HCT116 (cell line): ENCODE measurements at regions not wholly inside any gene's neighbourhood (a gene's known extent, or its start where the extent isn't known, plus 50 kb on each side); places are given as distances from the start of the nearest gene placed in this dataset.

Experiments
- ATAC-seq: fragments of 200-7000 bp; cut with Tn5 transposase; 2 replicates; pipeline ENCODE4 v1.9.1; 2020; ENCODE audit warnings: mild to moderate bottlenecking, moderate library complexity
- BruUV-seq: library from RNA; stranded (reverse); fragments of 400-500 nt; replicated peaks from 2 replicates; lab custom pipeline; 2021; lab: Mats Ljungman, UMichigan
- CTCF ChIA-PET: fragments of 300-600 bp; sonication (Branson Sonifier 250); formaldehyde crosslinking; loops from one replicate; lab custom pipeline; 2021; ENCODE audit warnings: antibody characterized with exemption; lab: Charles Lee
- POLR2A ChIA-PET: fragments of 300-600, 350-600 bp; sonication (Branson Sonifier 250); formaldehyde crosslinking; loops from one replicate; lab custom pipeline; 2021; ENCODE audit warnings: antibody characterized with exemption; lab: Charles Lee
- RAD21 ChIA-PET, 2 experiments: fragments of 300-600 bp; sonication (Branson Sonifier 250); formaldehyde crosslinking; loops; one replicate each; lab custom pipeline; 2023; ENCODE audit warnings: low total read pairs in 2 of 2; ENCODE audit not compliant: uncharacterized antibody in 2 of 2, unreplicated experiment in 2 of 2, low non-redundant PET in 1 of 2; lab: Charles Lee
- DNase-seq: peaks from one replicate; pipeline ENCODE4 v3.0.0-alpha.2; 2010; ENCODE audit warnings: low read depth, low spot score
- H2AFZ ChIP-seq: fragments of 200-600 bp; shearing (Covaris generic), sonication (generic); 2 replicates; pipeline ENCODE4 v1.6.1; 2017; ENCODE audit warnings: low read depth, mixed run types, mixed read lengths, antibody characterized with exemption, low read length; ENCODE audit not compliant: poor library complexity, severe bottlenecking
- H3K27ac ChIP-seq: 2 replicates; pipeline ENCODE4 v1.5.1; 2012; ENCODE audit warnings: low read depth, low read length
- H3K27me3 ChIP-seq: fragments of 200-600 bp; sonication (generic); 2 replicates; pipeline ENCODE4 v1.6.1; 2016; ENCODE audit warnings: mixed run types, low read length, mixed read lengths; ENCODE audit not compliant: insufficient read depth
- H3K36me3 ChIP-seq, 2 experiments: fragments of 200-500 bp in 1 of 2; fragments of 200-600 bp in 1 of 2; sonication (Bioruptor generic) in 1 of 2; sonication (generic) in 1 of 2; 2 replicates each; pipeline versions ENCODE4 v1.5.1 to v1.6.1; 2014 to 2016; ENCODE audit warnings: low read length in 2 of 2, inconsistent platforms in 1 of 2, mixed read lengths in 1 of 2, mixed run types in 1 of 2; ENCODE audit not compliant: insufficient read depth in 2 of 2, control insufficient read depth in 1 of 2
- H3K4me1 ChIP-seq, 2 experiments: fragments of 200-600 bp in 1 of 2; sonication (generic) in 1 of 2; 2 replicates each; pipeline versions ENCODE4 v1.5.1 to v1.6.1; 2012 to 2017; ENCODE audit warnings: low read length in 2 of 2, inconsistent platforms in 1 of 2, mild to moderate bottlenecking in 1 of 2, mixed read lengths in 1 of 2, mixed run types in 1 of 2, moderate library complexity in 1 of 2; ENCODE audit not compliant: insufficient read depth in 2 of 2, control insufficient read depth in 1 of 2
- H3K4me2 ChIP-seq: fragments of 200-600 bp; sonication (generic); 2 replicates; pipeline ENCODE4 v1.6.1; 2017; ENCODE audit warnings: mixed run types, low read length, mixed read lengths
- H3K4me3 ChIP-seq, 2 experiments: fragments of 200-600 bp in 1 of 2; sonication (generic) in 1 of 2; replicated peaks in 1 of 2; 2 replicates each; pipeline ENCODE4 v1.5.1; 2011 to 2016; ENCODE audit warnings: low read length in 2 of 2, control low read depth in 1 of 2, low read depth in 1 of 2, mild to moderate bottlenecking in 1 of 2, mixed read lengths in 1 of 2, mixed run types in 1 of 2
- H3K79me2 ChIP-seq: fragments of 200-600 bp; sonication (generic); 2 replicates; pipeline ENCODE4 v1.6.1; 2017; ENCODE audit warnings: mild to moderate bottlenecking, mixed run types, low read length, moderate library complexity, mixed read lengths; ENCODE audit not compliant: insufficient read depth
- H3K9ac ChIP-seq: fragments of 200-600 bp; sonication (generic); 2 replicates; pipeline ENCODE4 v1.6.1; 2016; ENCODE audit warnings: low read length, mixed read lengths
- H3K9me2 ChIP-seq: fragments of 200-600 bp; sonication (generic), shearing (Covaris generic); 2 replicates; pipeline ENCODE4 v1.6.1; 2017; ENCODE audit warnings: mixed run types, mild to moderate bottlenecking, moderate library complexity; ENCODE audit not compliant: insufficient read depth
- H3K9me3 ChIP-seq, 2 experiments: fragments of 200-500 bp in 1 of 2; fragments of 200-600 bp in 1 of 2; sonication (Bioruptor generic) in 1 of 2; sonication (generic) in 1 of 2; 2 replicates each; pipeline ENCODE4 v1.6.1; 2014 to 2017; ENCODE audit warnings: low read length in 2 of 2, mixed read lengths in 2 of 2, inconsistent platforms in 1 of 2, low read depth in 1 of 2, mild to moderate bottlenecking in 1 of 2, mixed run types in 1 of 2, moderate library complexity in 1 of 2; ENCODE audit not compliant: control insufficient read depth in 1 of 2, insufficient read depth in 1 of 2
- H4K20me1 ChIP-seq: fragments of 200-600 bp; sonication (generic), shearing (Covaris generic); 2 replicates; pipeline ENCODE4 v1.6.1; 2017; ENCODE audit warnings: mixed run types, mild to moderate bottlenecking, moderate library complexity; ENCODE audit not compliant: insufficient read depth
- CBX3 ChIP-seq: IDR thresholded peaks from 2 replicates; pipeline ENCODE4 v1.6.1; 2012; ENCODE audit warnings: low read depth
- CEBPB ChIP-seq: IDR thresholded peaks from 2 replicates; pipeline ENCODE4 v1.6.1; 2012; ENCODE audit warnings: low read depth
- ELF1 ChIP-seq: IDR thresholded peaks from 2 replicates; pipeline ENCODE4 v1.6.1; 2012; ENCODE audit warnings: low read depth, borderline replicate concordance
- EZH2phosphoT487 ChIP-seq: fragments of 200-600 bp; IDR thresholded peaks from 2 replicates; pipeline ENCODE4 v1.6.1; 2018; ENCODE audit warnings: antibody characterized with exemption, borderline replicate concordance
- FOSL1 ChIP-seq: IDR thresholded peaks from 2 replicates; pipeline ENCODE4 v1.6.1; 2012; ENCODE audit warnings: low read depth
- POLR2AphosphoS5 ChIP-seq: IDR thresholded peaks from 2 replicates; pipeline ENCODE4 v1.6.1; 2011; ENCODE audit warnings: mild to moderate bottlenecking, low read depth, low read length, moderate library complexity
- RAD21 ChIP-seq: IDR thresholded peaks from 2 replicates; pipeline ENCODE4 v1.6.1; 2012; ENCODE audit warnings: low read depth, mild to moderate bottlenecking
- SRF ChIP-seq: IDR thresholded peaks from 2 replicates; pipeline ENCODE4 v1.6.1; 2012; ENCODE audit warnings: low read depth
- TCF7L2 ChIP-seq: IDR thresholded peaks from 2 replicates; pipeline ENCODE4 v1.7.0; 2011; ENCODE audit warnings: borderline replicate concordance, inconsistent platforms; ENCODE audit not compliant: insufficient read depth, insufficient read length; ENCODE audit errors: extremely low read depth
- ZFX ChIP-seq: fragments of 450-650 bp; IDR thresholded peaks from 2 replicates; pipeline ENCODE4 v1.6.1; 2017
- ZNF274 ChIP-seq: fragments of 200-500 bp; sonication (Bioruptor generic); IDR thresholded peaks from 2 replicates; pipeline ENCODE4 v1.6.1; 2014; ENCODE audit warnings: mild to moderate bottlenecking, low read depth, low read length, inconsistent platforms
- intact Hi-C: fragments of 100-400 bp; cut with micrococcal nuclease; formaldehyde crosslinking; loops from 2 replicates; pipeline ENCODE4 v1.10.0; 2022
- TF ChIP-seq, protein P1 (sequence below): IDR thresholded peaks from 2 replicates; pipeline ENCODE4 v1.6.1; 2012
- TF ChIP-seq, protein P2 (sequence below): IDR thresholded peaks from 2 replicates; pipeline ENCODE4 v1.6.1; 2012
- TF ChIP-seq, protein P3 (sequence below): IDR thresholded peaks from 2 replicates; pipeline ENCODE4 v1.6.1; 2011; ENCODE audit warnings: mild to moderate bottlenecking, low read length, moderate library complexity; ENCODE audit not compliant: insufficient replicate concordance; ENCODE audit errors: extremely low read depth
- TF ChIP-seq, protein P4 (sequence below): IDR thresholded peaks from 2 replicates; pipeline ENCODE4 v1.6.1; 2012; ENCODE audit warnings: low read depth

DNA sequence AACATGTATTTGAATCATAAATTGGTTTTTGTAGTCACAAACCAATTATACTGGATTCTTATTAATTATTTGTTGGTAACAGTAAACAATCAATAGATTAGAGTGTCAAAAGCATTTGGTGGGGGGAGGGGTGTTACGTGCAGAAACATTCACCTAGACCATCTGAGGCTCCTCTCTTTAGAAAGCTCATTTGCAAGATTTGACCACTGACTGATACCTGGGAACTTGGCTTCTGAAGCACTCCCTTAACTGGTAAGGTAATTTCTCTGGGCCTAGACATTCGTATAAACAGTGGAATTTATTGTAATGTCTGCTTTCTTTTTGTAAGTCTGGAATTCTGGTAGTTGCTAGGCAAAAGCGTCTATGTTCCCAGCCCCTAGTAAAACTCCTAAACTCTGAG, 243.8 kb upstream of the GBE1 start (continued):
- TF ChIP-seq CEBPB (no peak), POLR2AphosphoS5 (no peak), RAD21 (no peak), CBX3 (no peak)
- TF ChIP-seq, protein P1, sequence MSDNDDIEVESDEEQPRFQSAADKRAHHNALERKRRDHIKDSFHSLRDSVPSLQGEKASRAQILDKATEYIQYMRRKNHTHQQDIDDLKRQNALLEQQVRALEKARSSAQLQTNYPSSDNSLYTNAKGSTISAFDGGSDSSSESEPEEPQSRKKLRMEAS: no peak

DNA sequence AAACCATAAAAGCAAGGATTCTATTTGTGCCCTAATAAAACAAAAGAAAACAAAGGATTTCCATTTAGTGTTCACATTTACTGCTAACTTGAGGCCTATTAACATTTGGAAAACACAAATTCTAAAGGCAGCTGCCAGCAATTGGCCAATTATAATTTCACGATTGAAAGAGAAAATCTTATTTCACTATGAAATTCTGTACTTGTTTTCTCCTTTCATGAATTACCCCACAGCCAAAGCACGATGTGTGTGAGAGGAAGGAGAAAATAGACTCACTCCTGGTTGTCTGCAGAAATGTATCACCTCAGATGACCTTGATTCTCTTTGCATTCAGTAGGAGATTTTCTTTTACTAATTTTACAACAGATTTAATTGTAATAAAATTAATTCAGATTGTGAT, 242.8 kb upstream of the GBE1 start:
- intact Hi-C loops: no loop called here
- CTCF ChIA-PET: no interaction called here
- H3K4me2 ChIP-seq: no peak overlapping the region
- H3K9me3 ChIP-seq: peaks cover 4 to 6% of the 10 kb centered on the region in 2 experiments; a peak in 2 of 4 replicates
- H3K4me3 ChIP-seq: no peak overlapping the region
- no TSS peak for BruUV-seq
- H3K79me2 ChIP-seq: peaks cover 37% of the 10 kb centered on the region
- ATAC-seq: no peak
- H2AFZ ChIP-seq: no peak overlapping the region
- H3K36me3 ChIP-seq: no peaks in the 10 kb centered on the region
- POLR2A ChIA-PET: no interaction called here
- H3K4me1 ChIP-seq: peaks cover 16 to 22% of the 10 kb centered on the region in 2 experiments
- TF ChIP-seq POLR2AphosphoS5 (no peak), ZFX (no peak), FOSL1 (no peak), EZH2phosphoT487 (no peak), ELF1 (no peak), ZNF274 (no peak), CEBPB (no peak), CBX3 (no peak), SRF (no peak), TCF7L2 (no peak)
- TF ChIP-seq, protein P2, sequence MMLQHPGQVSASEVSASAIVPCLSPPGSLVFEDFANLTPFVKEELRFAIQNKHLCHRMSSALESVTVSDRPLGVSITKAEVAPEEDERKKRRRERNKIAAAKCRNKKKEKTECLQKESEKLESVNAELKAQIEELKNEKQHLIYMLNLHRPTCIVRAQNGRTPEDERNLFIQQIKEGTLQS: no peak
- TF ChIP-seq, protein P3, sequence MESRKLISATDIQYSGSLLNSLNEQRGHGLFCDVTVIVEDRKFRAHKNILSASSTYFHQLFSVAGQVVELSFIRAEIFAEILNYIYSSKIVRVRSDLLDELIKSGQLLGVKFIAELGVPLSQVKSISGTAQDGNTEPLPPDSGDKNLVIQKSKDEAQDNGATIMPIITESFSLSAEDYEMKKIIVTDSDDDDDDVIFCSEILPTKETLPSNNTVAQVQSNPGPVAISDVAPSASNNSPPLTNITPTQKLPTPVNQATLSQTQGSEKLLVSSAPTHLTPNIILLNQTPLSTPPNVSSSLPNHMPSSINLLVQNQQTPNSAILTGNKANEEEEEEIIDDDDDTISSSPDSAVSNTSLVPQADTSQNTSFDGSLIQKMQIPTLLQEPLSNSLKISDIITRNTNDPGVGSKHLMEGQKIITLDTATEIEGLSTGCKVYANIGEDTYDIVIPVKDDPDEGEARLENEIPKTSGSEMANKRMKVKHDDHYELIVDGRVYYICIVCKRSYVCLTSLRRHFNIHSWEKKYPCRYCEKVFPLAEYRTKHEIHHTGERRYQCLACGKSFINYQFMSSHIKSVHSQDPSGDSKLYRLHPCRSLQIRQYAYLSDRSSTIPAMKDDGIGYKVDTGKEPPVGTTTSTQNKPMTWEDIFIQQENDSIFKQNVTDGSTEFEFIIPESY: no peak
- TF ChIP-seq, protein P4, sequence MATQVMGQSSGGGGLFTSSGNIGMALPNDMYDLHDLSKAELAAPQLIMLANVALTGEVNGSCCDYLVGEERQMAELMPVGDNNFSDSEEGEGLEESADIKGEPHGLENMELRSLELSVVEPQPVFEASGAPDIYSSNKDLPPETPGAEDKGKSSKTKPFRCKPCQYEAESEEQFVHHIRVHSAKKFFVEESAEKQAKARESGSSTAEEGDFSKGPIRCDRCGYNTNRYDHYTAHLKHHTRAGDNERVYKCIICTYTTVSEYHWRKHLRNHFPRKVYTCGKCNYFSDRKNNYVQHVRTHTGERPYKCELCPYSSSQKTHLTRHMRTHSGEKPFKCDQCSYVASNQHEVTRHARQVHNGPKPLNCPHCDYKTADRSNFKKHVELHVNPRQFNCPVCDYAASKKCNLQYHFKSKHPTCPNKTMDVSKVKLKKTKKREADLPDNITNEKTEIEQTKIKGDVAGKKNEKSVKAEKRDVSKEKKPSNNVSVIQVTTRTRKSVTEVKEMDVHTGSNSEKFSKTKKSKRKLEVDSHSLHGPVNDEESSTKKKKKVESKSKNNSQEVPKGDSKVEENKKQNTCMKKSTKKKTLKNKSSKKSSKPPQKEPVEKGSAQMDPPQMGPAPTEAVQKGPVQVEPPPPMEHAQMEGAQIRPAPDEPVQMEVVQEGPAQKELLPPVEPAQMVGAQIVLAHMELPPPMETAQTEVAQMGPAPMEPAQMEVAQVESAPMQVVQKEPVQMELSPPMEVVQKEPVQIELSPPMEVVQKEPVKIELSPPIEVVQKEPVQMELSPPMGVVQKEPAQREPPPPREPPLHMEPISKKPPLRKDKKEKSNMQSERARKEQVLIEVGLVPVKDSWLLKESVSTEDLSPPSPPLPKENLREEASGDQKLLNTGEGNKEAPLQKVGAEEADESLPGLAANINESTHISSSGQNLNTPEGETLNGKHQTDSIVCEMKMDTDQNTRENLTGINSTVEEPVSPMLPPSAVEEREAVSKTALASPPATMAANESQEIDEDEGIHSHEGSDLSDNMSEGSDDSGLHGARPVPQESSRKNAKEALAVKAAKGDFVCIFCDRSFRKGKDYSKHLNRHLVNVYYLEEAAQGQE: no peak
- TF ChIP-seq, protein P1: no peak
- no peak overlapping the region for H3K27ac ChIP-seq
- H3K9ac ChIP-seq: no peak overlapping the region
- H3K9me2 ChIP-seq: no peaks in the 10 kb centered on the region
- H3K27me3 ChIP-seq: no peaks in the 10 kb centered on the region
- RAD21 ChIA-PET: no interaction called here
- no peak for DNase-seq
- no peaks in the 10 kb centered on the region for H4K20me1 ChIP-seq
